ENCODE measurements at regions not wholly inside any gene's neighbourhood (a gene's known extent, or its start where the extent isn't known, plus 50 kb on each side); places are given as distances from the start of the nearest gene placed in this dataset.

GRCh38 chr13:65064967-65065366, 2165.2 kb downstream of the PCDH9 start:
- no peak for TF ChIP-seq CTCF (IDR thresholded peaks at IDR 0.05)
- TF ChIP-seq ZFX (IDR thresholded peaks at IDR 0.05; ENCODE audit: borderline replicate concordance): no peak

Measured in 22Rv1 (cell line).